ENCODE measurements at regions not wholly inside any gene's neighbourhood (a gene's known extent, or its start where the extent isn't known, plus 50 kb on each side); places are given as distances from the start of the nearest gene placed in this dataset.

DNA sequence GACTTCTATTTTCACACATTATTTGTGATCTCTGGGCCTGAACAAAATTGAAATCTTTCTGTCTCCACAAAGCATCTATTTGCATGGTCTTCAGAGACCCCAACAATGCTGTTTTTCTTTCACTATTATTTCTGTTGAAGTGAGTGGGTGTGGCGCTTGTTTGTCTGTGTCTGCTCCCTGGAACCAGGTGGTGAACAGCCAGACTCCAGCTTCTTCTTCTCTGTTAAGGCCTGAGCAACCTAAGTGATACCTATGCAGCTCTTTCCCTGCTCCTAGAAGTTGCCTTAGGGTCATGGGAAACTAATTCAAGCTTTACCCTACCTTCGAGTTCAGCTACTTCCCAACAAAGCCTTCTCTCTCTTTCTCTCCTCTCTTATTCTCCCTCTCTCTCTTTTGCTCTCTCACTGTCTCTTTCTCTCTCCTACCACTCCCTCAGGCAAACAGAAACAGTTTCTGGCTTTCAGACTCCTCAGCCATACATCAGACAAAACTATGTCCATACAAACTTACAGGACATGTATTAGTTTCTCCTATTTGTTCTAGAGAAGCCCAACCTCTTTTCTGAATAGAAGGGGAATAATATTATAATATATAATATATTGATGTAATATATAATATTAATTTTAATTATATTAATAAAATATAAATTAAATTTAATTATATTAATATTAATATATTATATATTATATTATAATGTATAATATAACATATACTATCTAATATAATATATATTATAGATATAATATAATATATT, 552.5 kb downstream of the DSC3 start:
- TF ChIP-seq, protein P1, sequence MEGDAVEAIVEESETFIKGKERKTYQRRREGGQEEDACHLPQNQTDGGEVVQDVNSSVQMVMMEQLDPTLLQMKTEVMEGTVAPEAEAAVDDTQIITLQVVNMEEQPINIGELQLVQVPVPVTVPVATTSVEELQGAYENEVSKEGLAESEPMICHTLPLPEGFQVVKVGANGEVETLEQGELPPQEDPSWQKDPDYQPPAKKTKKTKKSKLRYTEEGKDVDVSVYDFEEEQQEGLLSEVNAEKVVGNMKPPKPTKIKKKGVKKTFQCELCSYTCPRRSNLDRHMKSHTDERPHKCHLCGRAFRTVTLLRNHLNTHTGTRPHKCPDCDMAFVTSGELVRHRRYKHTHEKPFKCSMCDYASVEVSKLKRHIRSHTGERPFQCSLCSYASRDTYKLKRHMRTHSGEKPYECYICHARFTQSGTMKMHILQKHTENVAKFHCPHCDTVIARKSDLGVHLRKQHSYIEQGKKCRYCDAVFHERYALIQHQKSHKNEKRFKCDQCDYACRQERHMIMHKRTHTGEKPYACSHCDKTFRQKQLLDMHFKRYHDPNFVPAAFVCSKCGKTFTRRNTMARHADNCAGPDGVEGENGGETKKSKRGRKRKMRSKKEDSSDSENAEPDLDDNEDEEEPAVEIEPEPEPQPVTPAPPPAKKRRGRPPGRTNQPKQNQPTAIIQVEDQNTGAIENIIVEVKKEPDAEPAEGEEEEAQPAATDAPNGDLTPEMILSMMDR (IDR thresholded peaks at IDR 0.05; ENCODE audit: borderline replicate concordance, control extremely low read depth, extremely low read depth, insufficient read depth, missing control alignments): no peak
- DNase-seq (ENCODE audit: low spot score): no peak
- in situ Hi-C loops (cut with MboI; ENCODE audit: low sequenced_read_pairs, unreplicated experiment): no loop called here

DNA sequence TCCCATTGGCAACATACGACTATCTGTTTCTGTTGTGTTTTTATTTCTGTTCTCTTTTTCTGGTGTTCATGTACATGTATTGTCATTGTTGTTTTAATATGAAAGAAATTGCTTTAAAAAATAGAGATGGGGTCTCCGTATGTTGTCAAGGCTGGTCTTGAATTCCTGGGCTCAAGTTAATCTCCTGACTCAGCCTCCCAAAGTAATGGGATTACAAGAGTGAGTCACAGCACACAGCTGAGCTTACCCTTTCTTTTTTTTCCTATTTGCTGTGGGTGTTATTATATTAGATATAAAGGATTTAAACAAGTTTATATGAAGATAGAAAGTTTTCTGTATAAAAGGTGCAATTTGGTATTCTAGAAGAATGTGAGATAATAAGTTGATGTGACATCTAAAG, 554.6 kb downstream of the DSC3 start:
- TF ChIP-seq, protein P1 (IDR thresholded peaks at IDR 0.05; ENCODE audit: borderline replicate concordance, control extremely low read depth, extremely low read depth, insufficient read depth, missing control alignments): no peak
- DNase-seq (ENCODE audit: low spot score): no peak
- in situ Hi-C loops (cut with MboI; ENCODE audit: low sequenced_read_pairs, unreplicated experiment): no loop called here

DNA sequence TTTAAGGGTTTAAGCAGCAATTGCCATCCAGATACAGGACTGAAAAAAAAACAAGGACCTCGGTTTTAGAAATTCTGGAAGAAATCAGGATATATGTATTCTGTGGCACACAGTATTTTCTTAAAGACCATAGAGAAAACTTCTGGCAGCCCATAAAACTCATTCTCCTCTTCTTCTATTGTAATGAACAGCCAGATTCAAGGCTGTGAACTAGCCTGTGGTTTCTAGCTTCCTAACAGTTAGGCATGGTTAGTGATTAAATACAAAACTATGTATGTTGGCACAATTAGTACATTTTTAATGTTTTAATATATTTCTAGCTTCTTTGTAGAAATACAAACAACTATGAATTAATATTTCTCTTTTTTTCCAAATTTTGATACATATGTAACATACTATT, 555.7 kb downstream of the DSC3 start:
- TF ChIP-seq, protein P1 (IDR thresholded peaks at IDR 0.05; ENCODE audit: borderline replicate concordance, control extremely low read depth, extremely low read depth, insufficient read depth, missing control alignments): no peak
- in situ Hi-C loops (cut with MboI; ENCODE audit: low sequenced_read_pairs, unreplicated experiment): no loop called here
- DNase-seq (ENCODE audit: low spot score): no peak

DNA sequence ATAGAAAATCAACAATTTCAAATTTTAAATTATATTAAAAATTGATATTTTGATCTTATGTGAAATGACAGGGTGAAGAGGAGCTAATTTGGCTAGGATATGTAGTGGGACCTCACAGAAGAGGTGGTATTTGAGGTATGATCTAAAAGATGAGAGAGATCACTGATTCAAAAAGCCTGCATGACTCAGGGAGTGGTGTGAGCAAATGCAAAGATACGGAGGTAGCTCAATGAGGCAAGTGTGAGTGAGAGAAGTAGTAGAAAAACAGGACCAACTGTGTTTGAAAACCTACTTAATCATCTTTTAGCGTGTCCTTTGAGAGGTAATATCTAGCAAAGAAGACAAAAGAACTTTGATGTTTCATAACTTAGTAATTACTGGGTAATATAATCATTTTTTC, 557.5 kb downstream of the DSC3 start:
- in situ Hi-C loops (cut with MboI; ENCODE audit: low sequenced_read_pairs, unreplicated experiment): no loop called here
- TF ChIP-seq, protein P1 (IDR thresholded peaks at IDR 0.05; ENCODE audit: borderline replicate concordance, control extremely low read depth, extremely low read depth, insufficient read depth, missing control alignments): no peak
- DNase-seq (ENCODE audit: low spot score): no peak

DNA sequence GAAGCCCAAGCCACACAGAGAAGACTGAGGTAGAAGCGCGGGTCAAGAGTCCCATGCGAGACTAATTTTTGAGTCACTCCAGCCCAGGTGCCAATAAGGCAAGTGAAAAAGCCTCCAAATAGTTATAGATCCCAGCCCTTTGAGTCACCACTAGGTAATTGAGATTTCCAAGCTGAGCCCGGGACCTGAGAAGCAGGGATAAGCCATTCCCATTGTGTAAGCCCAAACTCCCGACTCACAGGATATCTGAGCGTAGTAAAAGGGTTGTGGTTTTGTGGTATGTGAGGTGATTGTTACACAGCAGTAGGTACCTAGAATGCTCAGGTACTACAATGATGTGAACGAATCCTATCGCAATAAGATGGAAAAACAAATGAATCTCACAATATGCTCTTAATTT, 560.7 kb downstream of the DSC3 start:
- no peak for DNase-seq (ENCODE audit: low spot score)
- TF ChIP-seq, protein P1 (IDR thresholded peaks at IDR 0.05; ENCODE audit: borderline replicate concordance, control extremely low read depth, extremely low read depth, insufficient read depth, missing control alignments): no peak
- in situ Hi-C loops (cut with MboI; ENCODE audit: low sequenced_read_pairs, unreplicated experiment): no loop called here

DNA sequence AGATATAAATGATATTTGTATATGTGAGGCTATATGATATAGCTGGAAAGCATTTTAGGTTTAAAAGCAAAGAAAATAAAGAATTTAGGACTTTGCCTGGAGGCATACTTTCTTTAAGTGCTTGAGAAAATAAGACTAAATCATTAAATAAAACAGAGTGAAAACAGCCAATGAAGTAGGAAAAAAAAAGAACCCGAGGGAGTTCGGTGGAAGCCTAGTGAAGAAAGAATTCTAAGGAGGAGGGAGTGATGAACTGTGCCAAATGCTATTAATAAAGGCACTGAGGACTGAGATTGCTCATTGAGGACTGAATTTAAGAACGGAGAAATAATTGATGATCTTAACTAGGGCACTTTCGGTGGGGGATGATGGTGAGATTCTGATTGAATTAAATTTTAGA, 573.5 kb downstream of the DSC3 start:
- in situ Hi-C loops (cut with MboI; ENCODE audit: low sequenced_read_pairs, unreplicated experiment): no loop called here
- TF ChIP-seq, protein P1 (IDR thresholded peaks at IDR 0.05; ENCODE audit: borderline replicate concordance, control extremely low read depth, extremely low read depth, insufficient read depth, missing control alignments): no peak
- no peak for DNase-seq (ENCODE audit: low spot score)
